HCT116 (cell line): ENCODE measurements at regions not wholly inside any gene's neighbourhood (a gene's known extent, or its start where the extent isn't known, plus 50 kb on each side); places are given as distances from the start of the nearest gene placed in this dataset.

Experiments
- ATAC-seq: fragments of 200-7000 bp; cut with Tn5 transposase; 2 replicates; pipeline ENCODE4 v1.9.1; 2020; ENCODE audit warnings: mild to moderate bottlenecking, moderate library complexity
- BruUV-seq: library from RNA; stranded (reverse); fragments of 400-500 nt; replicated peaks from 2 replicates; lab custom pipeline; 2021; lab: Mats Ljungman, UMichigan
- CTCF ChIA-PET: fragments of 300-600 bp; sonication (Branson Sonifier 250); formaldehyde crosslinking; loops from one replicate; lab custom pipeline; 2021; ENCODE audit warnings: antibody characterized with exemption; lab: Charles Lee
- POLR2A ChIA-PET: fragments of 300-600, 350-600 bp; sonication (Branson Sonifier 250); formaldehyde crosslinking; loops from one replicate; lab custom pipeline; 2021; ENCODE audit warnings: antibody characterized with exemption; lab: Charles Lee
- RAD21 ChIA-PET, 2 experiments: fragments of 300-600 bp; sonication (Branson Sonifier 250); formaldehyde crosslinking; loops; one replicate each; lab custom pipeline; 2023; ENCODE audit warnings: low total read pairs in 2 of 2; ENCODE audit not compliant: uncharacterized antibody in 2 of 2, unreplicated experiment in 2 of 2, low non-redundant PET in 1 of 2; lab: Charles Lee
- DNase-seq: peaks from one replicate; pipeline ENCODE4 v3.0.0-alpha.2; 2010; ENCODE audit warnings: low read depth, low spot score
- H2AFZ ChIP-seq: fragments of 200-600 bp; shearing (Covaris generic), sonication (generic); 2 replicates; pipeline ENCODE4 v1.6.1; 2017; ENCODE audit warnings: low read depth, mixed run types, mixed read lengths, antibody characterized with exemption, low read length; ENCODE audit not compliant: poor library complexity, severe bottlenecking
- H3K27ac ChIP-seq: 2 replicates; pipeline ENCODE4 v1.5.1; 2012; ENCODE audit warnings: low read depth, low read length
- H3K27me3 ChIP-seq: fragments of 200-600 bp; sonication (generic); 2 replicates; pipeline ENCODE4 v1.6.1; 2016; ENCODE audit warnings: mixed run types, low read length, mixed read lengths; ENCODE audit not compliant: insufficient read depth
- H3K36me3 ChIP-seq, 2 experiments: fragments of 200-500 bp in 1 of 2; fragments of 200-600 bp in 1 of 2; sonication (Bioruptor generic) in 1 of 2; sonication (generic) in 1 of 2; 2 replicates each; pipeline versions ENCODE4 v1.5.1 to v1.6.1; 2014 to 2016; ENCODE audit warnings: low read length in 2 of 2, inconsistent platforms in 1 of 2, mixed read lengths in 1 of 2, mixed run types in 1 of 2; ENCODE audit not compliant: insufficient read depth in 2 of 2, control insufficient read depth in 1 of 2
- H3K4me1 ChIP-seq, 2 experiments: fragments of 200-600 bp in 1 of 2; sonication (generic) in 1 of 2; 2 replicates each; pipeline versions ENCODE4 v1.5.1 to v1.6.1; 2012 to 2017; ENCODE audit warnings: low read length in 2 of 2, inconsistent platforms in 1 of 2, mild to moderate bottlenecking in 1 of 2, mixed read lengths in 1 of 2, mixed run types in 1 of 2, moderate library complexity in 1 of 2; ENCODE audit not compliant: insufficient read depth in 2 of 2, control insufficient read depth in 1 of 2
- H3K4me2 ChIP-seq: fragments of 200-600 bp; sonication (generic); 2 replicates; pipeline ENCODE4 v1.6.1; 2017; ENCODE audit warnings: mixed run types, low read length, mixed read lengths
- H3K4me3 ChIP-seq, 2 experiments: fragments of 200-600 bp in 1 of 2; sonication (generic) in 1 of 2; replicated peaks in 1 of 2; 2 replicates each; pipeline ENCODE4 v1.5.1; 2011 to 2016; ENCODE audit warnings: low read length in 2 of 2, control low read depth in 1 of 2, low read depth in 1 of 2, mild to moderate bottlenecking in 1 of 2, mixed read lengths in 1 of 2, mixed run types in 1 of 2
- H3K79me2 ChIP-seq: fragments of 200-600 bp; sonication (generic); 2 replicates; pipeline ENCODE4 v1.6.1; 2017; ENCODE audit warnings: mild to moderate bottlenecking, mixed run types, low read length, moderate library complexity, mixed read lengths; ENCODE audit not compliant: insufficient read depth
- H3K9ac ChIP-seq: fragments of 200-600 bp; sonication (generic); 2 replicates; pipeline ENCODE4 v1.6.1; 2016; ENCODE audit warnings: low read length, mixed read lengths
- H3K9me2 ChIP-seq: fragments of 200-600 bp; sonication (generic), shearing (Covaris generic); 2 replicates; pipeline ENCODE4 v1.6.1; 2017; ENCODE audit warnings: mixed run types, mild to moderate bottlenecking, moderate library complexity; ENCODE audit not compliant: insufficient read depth
- H3K9me3 ChIP-seq, 2 experiments: fragments of 200-500 bp in 1 of 2; fragments of 200-600 bp in 1 of 2; sonication (Bioruptor generic) in 1 of 2; sonication (generic) in 1 of 2; 2 replicates each; pipeline ENCODE4 v1.6.1; 2014 to 2017; ENCODE audit warnings: low read length in 2 of 2, mixed read lengths in 2 of 2, inconsistent platforms in 1 of 2, low read depth in 1 of 2, mild to moderate bottlenecking in 1 of 2, mixed run types in 1 of 2, moderate library complexity in 1 of 2; ENCODE audit not compliant: control insufficient read depth in 1 of 2, insufficient read depth in 1 of 2
- H4K20me1 ChIP-seq: fragments of 200-600 bp; sonication (generic), shearing (Covaris generic); 2 replicates; pipeline ENCODE4 v1.6.1; 2017; ENCODE audit warnings: mixed run types, mild to moderate bottlenecking, moderate library complexity; ENCODE audit not compliant: insufficient read depth
- CBX3 ChIP-seq: IDR thresholded peaks from 2 replicates; pipeline ENCODE4 v1.6.1; 2012; ENCODE audit warnings: low read depth
- JUND ChIP-seq: IDR thresholded peaks from 2 replicates; pipeline ENCODE4 v1.6.1; 2012
- POLR2AphosphoS5 ChIP-seq: IDR thresholded peaks from 2 replicates; pipeline ENCODE4 v1.6.1; 2011; ENCODE audit warnings: mild to moderate bottlenecking, low read depth, low read length, moderate library complexity
- SRF ChIP-seq: IDR thresholded peaks from 2 replicates; pipeline ENCODE4 v1.6.1; 2012; ENCODE audit warnings: low read depth
- TCF7L2 ChIP-seq: IDR thresholded peaks from 2 replicates; pipeline ENCODE4 v1.7.0; 2011; ENCODE audit warnings: borderline replicate concordance, inconsistent platforms; ENCODE audit not compliant: insufficient read depth, insufficient read length; ENCODE audit errors: extremely low read depth
- YY1 ChIP-seq: IDR thresholded peaks from 2 replicates; pipeline ENCODE4 v1.6.1; 2011; ENCODE audit warnings: low read length, low read depth, moderate library complexity, mild to moderate bottlenecking; ENCODE audit not compliant: insufficient replicate concordance; ENCODE audit errors: extremely low read depth
- ZFX ChIP-seq: fragments of 450-650 bp; IDR thresholded peaks from 2 replicates; pipeline ENCODE4 v1.6.1; 2017
- ZNF274 ChIP-seq: fragments of 200-500 bp; sonication (Bioruptor generic); IDR thresholded peaks from 2 replicates; pipeline ENCODE4 v1.6.1; 2014; ENCODE audit warnings: mild to moderate bottlenecking, low read depth, low read length, inconsistent platforms
- intact Hi-C: fragments of 100-400 bp; cut with micrococcal nuclease; formaldehyde crosslinking; loops from 2 replicates; pipeline ENCODE4 v1.10.0; 2022
- TF ChIP-seq, protein P1 (sequence below): IDR thresholded peaks from 2 replicates; pipeline ENCODE4 v1.6.1; 2011; ENCODE audit warnings: mild to moderate bottlenecking, low read length, moderate library complexity; ENCODE audit not compliant: insufficient replicate concordance; ENCODE audit errors: extremely low read depth
- TF ChIP-seq, protein P2 (sequence below): IDR thresholded peaks from 2 replicates; pipeline ENCODE4 v1.6.1; 2012

DNA sequence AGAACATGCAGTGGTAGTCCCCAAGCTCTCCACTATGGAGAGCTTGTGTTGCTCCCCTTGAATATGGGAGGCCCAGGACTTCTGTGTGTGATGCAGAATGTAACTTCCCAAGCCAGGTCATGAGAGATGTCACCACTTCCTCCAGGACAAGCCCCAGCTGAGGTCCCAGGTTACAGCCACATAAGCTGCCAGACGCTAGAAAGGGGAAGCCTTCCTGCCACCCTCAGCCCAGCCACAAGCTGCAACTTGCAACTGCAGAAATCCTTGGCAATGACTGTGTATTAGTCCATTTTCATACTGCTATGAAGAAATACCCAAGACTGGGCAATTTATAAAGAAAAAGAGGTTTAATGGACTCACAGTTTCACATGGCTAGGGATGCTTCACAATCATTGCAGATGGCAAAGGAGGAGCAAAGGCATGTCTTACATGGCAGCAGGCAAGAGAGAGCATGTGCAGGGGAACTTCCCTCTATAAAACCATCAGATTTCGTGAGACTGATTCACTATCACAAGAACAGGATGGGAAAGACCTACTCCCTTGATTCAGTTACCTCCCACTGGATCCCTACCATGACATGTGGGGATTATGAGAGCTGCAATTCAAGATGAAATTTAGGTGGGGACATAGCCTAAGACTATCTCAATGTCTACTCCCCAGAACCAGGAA is 91.5 kb upstream of the DHX15 start:
- H3K9ac ChIP-seq = no peak overlapping the region
- H3K36me3 ChIP-seq = no peaks in the 10 kb centered on the region
- H3K79me2 ChIP-seq = no peaks in the 10 kb centered on the region
- H3K9me2 ChIP-seq = no peaks in the 10 kb centered on the region
- H3K27ac ChIP-seq = no peak overlapping the region
- no peak for ATAC-seq
- ChIA-PET POLR2A (no interaction called here), CTCF (no interaction called here), RAD21 (no interaction called here)
- no peak for DNase-seq
- H2AFZ ChIP-seq = no peak overlapping the region
- no TSS peak for BruUV-seq
- H3K4me1 ChIP-seq = no peaks in the 10 kb centered on the region
- H4K20me1 ChIP-seq = no peaks in the 10 kb centered on the region
- TF ChIP-seq CBX3 (no peak), POLR2AphosphoS5 (no peak), JUND (no peak), TCF7L2 (no peak), YY1 (no peak), ZFX (no peak), ZNF274 (no peak), SRF (no peak)
- TF ChIP-seq, protein P1, sequence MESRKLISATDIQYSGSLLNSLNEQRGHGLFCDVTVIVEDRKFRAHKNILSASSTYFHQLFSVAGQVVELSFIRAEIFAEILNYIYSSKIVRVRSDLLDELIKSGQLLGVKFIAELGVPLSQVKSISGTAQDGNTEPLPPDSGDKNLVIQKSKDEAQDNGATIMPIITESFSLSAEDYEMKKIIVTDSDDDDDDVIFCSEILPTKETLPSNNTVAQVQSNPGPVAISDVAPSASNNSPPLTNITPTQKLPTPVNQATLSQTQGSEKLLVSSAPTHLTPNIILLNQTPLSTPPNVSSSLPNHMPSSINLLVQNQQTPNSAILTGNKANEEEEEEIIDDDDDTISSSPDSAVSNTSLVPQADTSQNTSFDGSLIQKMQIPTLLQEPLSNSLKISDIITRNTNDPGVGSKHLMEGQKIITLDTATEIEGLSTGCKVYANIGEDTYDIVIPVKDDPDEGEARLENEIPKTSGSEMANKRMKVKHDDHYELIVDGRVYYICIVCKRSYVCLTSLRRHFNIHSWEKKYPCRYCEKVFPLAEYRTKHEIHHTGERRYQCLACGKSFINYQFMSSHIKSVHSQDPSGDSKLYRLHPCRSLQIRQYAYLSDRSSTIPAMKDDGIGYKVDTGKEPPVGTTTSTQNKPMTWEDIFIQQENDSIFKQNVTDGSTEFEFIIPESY = no peak
- TF ChIP-seq, protein P2, sequence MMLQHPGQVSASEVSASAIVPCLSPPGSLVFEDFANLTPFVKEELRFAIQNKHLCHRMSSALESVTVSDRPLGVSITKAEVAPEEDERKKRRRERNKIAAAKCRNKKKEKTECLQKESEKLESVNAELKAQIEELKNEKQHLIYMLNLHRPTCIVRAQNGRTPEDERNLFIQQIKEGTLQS = no peak
- 0 out of 2 replicates have a peak, but pooled peaks cover 2% of the 10 kb centered on the region for H3K27me3 ChIP-seq
- H3K4me3 ChIP-seq = no peak overlapping the region
- intact Hi-C loops = no loop called here
- H3K4me2 ChIP-seq = no peak overlapping the region
- H3K9me3 ChIP-seq = no peaks in the 10 kb centered on the region
